CD4-positive, alpha-beta T cell treated with Interleukin-6 at 100 ng/mL for 8 hours (primary cell): ENCODE measurements at regions not wholly inside any gene's neighbourhood (a gene's known extent, or its start where the extent isn't known, plus 50 kb on each side); places are given as distances from the start of the nearest gene placed in this dataset.
"Not testable (repeated sequence)": the region's sequence is repeated elsewhere in the genome, so short reads cannot be mapped to it uniquely, and the experiment has no call there.

Experiments
- DNase-seq: peaks from one replicate; pipeline ENCODE4 v3.0.0-alpha.2; 2020; ENCODE audit warnings: mixed read lengths, low spot score

DNA sequence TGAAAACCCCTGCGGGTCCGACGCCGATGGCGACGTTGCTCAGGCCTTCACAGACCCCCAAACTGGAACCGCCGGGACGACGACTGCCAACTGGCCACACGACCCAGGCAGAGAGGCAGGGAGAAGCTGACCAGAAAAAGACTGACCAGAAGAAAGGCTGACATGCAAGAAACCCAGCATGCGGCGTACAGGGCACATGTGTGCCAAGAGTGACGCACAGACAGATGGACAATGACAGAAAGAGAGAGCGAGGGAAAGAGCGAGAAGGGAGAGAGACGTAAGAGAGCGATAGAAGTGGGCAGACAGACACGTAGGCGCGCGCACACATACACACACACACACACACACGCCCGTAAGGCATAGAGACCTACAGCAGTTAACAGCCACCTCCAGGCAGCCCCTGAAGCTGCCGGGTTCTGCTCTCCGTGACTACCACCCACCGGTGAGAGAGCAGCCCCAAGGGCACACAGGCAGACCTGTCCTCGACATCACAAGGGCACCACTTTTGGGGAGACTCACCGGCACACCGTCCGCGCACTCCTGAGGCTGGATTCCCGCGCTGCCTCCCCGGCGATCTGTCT is 67.2 kb upstream of the ZNF527 start:
- DNase-seq, result no peak

- no peak for DNase-seq
Observed at GRCh38 chr19:37304190-37304883, 66.6 kb upstream of the ZNF527 start.

- DNase-seq, result no peak
Observed at GRCh38 chr19:37304884-37305255, 66.0 kb upstream of the ZNF527 start.

DNA sequence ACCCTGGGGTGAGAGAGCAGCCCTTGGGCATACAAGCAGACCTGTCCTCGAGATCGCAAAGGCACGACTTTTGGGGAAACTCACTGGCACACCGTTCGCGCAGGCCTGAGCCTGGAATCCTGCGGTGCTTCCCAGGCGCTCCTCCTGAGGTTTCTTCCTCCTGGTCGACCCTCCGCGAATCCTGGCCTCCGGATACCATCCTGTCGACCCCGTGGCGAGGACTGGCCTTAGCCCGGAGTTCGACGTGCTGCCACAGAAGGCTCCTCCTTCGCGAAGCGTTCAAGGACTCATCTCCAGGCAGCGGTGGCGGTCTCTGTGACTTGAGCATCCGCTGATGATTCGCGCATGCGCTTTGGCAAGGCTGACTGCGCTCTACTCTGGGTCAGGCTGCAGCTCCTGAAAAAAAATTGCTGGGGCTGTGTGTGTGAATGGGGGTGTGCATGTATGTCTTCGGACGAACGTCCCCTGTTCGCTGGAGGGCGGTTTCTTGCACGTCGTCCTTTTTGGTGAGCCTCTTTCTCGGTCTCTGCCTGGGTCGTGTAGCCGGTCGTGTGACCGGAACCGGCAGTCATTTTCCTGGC is 64.4 kb upstream of the ZNF527 start:
- DNase-seq, result no peak

GRCh38 chr19:37309834-37310575 is 60.9 kb upstream of the ZNF527 start:
- peak; percentile 27 for DNase-seq

GRCh38 chr19:37312531-37313334 is 58.2 kb upstream of the ZNF527 start:
- peak; percentile 44 for DNase-seq

- no peak for DNase-seq
Observed at GRCh38 chr19:37313335-37313627, 57.6 kb upstream of the ZNF527 start.

DNA sequence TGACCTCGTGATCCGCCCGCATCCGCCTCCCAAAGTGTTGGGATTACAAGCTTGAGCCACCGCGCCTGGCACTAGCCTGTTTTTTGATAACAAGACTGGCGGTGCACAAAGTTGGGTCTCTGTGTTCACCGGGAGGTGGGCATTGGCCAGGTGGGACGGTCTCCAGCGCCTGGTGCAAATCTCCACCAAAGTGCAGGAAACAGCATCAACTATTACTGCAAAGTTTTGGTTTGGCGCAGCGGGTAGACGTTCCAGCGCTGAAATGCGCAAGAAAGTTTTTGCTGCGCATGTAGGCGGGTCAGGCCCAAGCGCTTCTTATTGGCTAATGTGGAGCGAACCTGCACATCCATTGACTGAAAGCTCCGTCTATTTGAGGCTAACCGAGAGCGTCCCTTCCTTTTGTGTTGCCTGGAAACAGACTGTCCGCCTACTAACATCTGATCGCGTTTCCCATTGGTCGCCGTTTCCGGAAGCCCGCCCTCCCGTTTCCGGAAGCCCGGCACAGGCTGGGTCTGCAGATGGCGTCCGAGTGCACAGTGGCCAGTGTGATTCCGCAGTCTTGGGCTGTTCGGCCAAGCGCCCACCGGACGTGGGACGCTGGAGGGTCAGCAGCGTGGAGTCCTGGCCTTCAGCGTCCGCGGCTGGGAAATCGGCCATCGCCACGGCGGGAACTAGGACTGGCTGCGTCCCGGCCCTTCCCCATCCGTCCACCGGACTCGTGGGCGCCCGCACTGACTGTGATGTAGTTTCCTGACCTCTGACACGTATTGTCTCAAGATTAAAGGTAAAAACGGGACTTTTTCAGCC is 53.3 kb upstream of the ZNF527 start:
- DNase-seq, result peak; percentile 96

GRCh38 chr19:37320988-37321387 is 49.9 kb upstream of the ZNF527 start:
- not testable (repeated sequence) for DNase-seq
